Fibroblast of mammary gland (primary cell): ENCODE measurements at regions not wholly inside any gene's neighbourhood (a gene's known extent, or its start where the extent isn't known, plus 50 kb on each side); places are given as distances from the start of the nearest gene placed in this dataset.
"Not testable (repeated sequence)": the region's sequence is repeated elsewhere in the genome, so short reads cannot be mapped to it uniquely, and the experiment has no call there.

ENCODE experiments used
- DNase-seq: peaks from one replicate; pipeline ENCODE4 v3.0.0-alpha.2; 2010; ENCODE audit warnings: low read depth
- H3K4me3 ChIP-seq: 2 replicates; pipeline ENCODE4 v1.5.1; 2011; ENCODE audit warnings: low read depth, mild to moderate bottlenecking, low read length, moderate library complexity; ENCODE audit not compliant: control insufficient read depth

DNA sequence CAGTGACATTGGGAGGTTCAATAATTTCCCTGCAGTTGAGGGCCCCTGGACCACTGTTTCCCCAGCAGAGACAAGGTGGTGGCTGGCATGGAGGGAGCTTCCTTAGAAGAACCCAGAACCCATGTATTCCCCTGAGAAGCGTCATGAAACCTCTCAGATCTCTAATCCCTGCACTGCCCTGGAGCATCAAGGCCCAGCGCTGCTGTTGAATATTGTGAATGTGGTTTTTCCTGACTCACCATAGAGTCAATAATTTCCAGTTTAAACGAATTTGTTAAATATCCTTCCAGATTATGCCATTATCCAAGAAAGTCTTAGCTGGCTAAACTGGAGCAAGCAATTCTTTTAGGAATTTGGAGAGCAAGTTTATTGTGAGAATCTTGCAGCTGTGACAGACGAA lies 333.5 kb downstream of the CACNA1B start:
- not testable (repeated sequence) for DNase-seq, H3K4me3 ChIP-seq

DNA sequence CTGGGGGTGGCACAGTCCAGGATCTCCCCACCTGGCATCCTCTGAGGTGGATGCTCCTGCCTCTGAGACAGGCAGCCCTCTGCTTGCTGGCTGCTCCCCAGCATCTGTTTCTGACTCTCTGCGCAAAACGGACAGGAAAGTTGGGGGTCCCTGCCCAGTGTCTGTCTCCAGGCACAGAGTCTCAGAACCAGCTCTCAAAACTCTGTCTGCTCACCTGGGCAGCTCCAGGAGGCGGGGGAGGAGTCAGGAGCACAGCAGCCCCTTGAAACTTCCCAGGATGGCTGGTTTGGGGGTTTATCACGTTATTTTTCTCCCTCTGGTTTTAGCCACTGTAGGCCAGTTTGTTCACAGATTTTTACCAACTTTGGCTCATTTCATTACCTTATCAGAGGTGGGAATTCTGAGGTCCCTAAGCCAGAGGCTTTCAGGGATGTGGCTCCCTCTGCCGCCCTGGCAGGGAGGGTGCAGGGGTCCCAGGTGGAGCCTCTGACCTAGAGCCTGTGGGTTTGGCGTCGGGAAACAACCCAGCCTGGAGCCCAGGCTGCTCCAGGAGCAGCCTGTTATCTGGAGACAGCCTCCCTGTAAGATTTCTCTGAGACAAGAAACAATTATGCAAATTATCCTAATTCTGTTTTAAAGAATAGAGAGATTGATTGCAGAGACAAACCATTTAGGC lies 334.1 kb downstream of the CACNA1B start:
- H3K4me3 ChIP-seq, DNase-seq: not testable (repeated sequence)

DNA sequence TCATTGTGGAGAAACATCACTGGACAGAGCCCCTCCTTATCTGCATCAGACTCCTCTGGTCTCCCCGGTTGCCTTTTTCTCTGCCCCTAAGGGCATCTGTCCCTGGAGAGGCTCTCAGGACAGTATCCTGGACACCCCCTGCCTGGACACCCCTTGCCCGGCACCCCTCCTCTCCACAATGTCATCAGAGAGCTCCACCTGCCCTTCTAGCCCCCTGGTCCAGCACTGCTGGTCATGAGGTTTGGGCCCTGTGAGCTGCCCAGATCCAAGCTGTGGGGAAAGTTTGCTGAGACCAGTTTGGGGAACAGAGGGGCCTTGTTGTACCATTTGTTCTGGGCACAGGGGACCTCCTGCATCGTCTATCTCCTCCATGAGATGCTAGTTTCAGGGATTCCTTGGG lies 335.2 kb downstream of the CACNA1B start:
- not testable (repeated sequence) for H3K4me3 ChIP-seq, DNase-seq

DNA sequence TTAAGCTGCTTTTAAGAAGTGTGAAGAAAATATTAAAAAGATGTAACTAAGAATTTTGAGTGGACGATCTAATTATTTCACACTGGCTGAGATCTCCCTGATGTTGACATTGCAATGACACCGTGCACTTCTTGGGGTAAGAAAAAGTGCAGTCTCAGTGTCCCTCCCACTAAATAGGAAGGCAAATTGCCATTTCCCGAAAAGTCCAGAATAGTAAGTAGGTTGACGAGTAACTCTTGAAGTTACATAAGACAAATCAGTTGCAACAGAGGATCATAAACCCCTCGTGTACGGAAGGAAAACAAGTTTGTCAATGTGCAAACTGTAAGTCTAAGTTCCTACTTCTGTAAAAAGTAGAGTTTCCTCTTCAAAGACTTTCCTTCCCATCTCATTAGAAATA lies 336.2 kb downstream of the CACNA1B start:
- not testable (repeated sequence) for DNase-seq

DNA sequence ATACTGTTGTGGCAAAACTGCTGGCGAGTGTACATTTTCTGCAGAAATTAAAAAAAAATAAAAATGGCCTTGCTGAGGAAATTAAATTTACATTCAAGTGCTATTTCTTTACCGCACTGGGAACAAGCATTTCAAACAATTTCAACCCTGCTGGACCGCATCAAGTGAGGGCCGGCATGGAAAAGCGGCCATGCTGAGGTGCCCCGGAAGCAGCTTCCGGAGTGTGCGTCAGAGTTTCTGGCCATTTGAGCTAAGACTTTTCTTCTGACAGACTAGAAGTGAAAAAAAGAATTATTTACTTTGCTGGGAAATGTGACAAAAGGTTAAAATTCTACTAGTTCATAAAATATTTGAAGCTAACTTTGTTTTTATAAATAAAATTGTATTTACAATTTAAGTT lies 337.0 kb downstream of the CACNA1B start:
- not testable (repeated sequence) for DNase-seq, H3K4me3 ChIP-seq

More for the DNA sequence above, 336.2 kb downstream of the CACNA1B start:
- not testable (repeated sequence) for H3K4me3 ChIP-seq

DNA sequence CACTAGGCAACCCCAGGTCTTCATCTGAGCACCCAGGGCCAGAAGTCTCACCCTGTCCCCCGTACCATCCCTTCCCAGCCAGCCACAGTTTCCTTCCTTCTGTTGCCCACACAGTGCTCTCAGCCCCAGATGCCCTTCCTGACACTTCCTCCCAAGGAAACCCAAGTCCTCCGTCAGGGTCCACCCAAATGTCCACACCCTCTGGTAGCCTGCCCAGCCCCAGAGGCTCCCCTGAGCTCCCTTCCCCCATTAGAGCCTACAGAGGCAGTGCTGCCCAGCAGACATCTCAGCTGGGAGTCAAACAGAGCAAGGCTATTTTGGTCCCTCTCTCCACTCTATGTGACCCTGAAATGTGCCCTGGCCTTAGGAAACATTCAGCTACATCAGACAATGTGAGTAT lies 338.0 kb downstream of the CACNA1B start:
- DNase-seq, H3K4me3 ChIP-seq: not testable (repeated sequence)

DNA sequence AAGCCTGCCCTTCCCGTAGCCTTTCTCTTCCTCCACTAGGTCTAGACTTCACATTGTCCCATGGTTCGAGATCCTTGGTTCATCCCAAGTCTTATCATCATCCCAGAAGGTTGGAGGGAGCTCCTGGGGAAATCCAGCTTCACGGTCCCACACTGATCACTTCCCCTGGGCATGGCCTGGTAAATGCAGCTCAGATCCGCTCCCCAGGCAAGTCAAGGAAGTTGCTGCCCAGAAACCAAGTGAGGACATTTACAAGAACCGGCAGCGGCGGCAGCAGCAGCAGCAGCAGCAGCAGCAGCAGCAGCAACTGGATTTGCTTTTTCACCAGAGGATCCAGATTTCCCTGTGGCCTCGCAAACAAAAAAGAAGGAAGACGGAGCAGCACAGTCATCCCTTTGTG lies 339.2 kb downstream of the CACNA1B start:
- H3K4me3 ChIP-seq, DNase-seq: not testable (repeated sequence)

DNA sequence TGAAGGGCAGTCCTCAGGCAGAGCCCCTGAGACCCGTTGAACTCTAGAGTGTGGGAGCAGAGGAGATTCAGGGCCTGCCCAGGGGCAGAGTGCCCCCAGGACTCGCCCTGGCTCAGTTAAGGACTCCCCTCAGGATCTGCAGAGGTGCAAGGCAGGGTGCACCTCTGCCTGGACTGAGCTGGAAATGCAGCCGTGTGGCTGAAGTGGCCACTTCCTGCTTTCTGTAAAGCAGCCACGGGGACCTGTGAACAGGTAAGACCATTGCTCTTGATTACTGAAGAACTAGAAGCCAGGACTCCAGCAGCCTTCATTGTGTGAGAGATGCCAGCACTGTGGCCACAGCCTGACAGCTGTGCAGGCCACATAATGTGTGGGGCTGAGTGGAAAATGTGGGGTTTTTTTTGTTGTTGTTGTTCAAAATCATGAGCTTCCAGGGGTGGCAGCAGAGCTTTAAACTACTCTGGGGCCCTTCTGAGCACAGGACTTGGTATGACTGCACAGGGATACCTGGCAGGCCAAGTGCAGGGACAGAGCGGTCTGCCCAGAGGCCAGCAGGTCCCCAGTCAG lies 339.8 kb downstream of the CACNA1B start:
- not testable (repeated sequence) for DNase-seq, H3K4me3 ChIP-seq

DNA sequence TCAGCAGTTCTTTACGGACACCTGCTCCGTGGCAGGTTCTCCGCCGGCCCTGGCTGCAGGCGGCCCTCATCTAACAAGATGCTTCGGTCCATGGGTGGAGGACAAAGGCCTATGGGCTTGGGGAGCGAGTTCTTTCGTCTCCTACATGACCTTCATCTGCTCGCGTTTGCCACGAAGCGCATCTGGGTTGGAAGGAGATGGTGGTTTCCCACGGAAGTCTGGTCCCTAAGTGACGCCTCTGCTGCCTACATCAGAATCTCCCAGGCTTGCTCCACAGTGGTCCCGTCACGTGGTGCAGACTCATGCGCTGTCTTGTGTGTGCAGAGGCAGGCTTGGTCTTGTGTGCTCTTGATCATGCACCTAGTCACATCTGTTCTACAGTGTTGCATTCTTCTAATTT lies 341.7 kb downstream of the CACNA1B start:
- not testable (repeated sequence) for H3K4me3 ChIP-seq, DNase-seq

DNA sequence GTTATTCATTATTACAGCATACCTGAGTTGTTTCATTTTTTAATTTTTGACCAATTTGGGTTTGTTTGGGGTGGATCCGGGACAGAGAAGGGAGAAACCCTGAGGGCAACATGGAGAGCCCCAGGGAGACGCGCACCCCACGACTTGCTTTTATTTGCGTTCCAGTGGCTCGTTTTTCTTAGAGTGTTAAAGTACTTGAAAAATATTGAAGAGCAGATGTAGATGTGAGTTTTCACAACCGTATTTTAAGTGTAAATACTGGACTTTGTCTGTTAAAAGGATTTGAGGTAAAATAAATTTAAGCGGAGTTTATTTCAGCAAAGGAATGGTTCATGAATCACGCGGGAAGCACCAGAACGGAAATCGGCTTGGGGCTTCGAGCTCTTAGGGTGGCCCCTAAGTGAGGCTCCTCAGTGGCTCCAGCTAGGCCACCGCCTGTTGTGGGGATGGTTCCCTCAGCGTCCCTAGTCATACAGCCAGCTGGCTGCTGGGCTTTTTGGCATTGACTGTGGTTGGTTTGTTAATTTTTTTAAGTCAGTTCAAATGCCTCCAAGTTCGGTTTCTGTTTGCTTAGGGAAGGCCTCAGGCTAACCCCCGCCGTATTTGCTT lies 344.0 kb downstream of the CACNA1B start:
- DNase-seq, H3K4me3 ChIP-seq: not testable (repeated sequence)

DNA sequence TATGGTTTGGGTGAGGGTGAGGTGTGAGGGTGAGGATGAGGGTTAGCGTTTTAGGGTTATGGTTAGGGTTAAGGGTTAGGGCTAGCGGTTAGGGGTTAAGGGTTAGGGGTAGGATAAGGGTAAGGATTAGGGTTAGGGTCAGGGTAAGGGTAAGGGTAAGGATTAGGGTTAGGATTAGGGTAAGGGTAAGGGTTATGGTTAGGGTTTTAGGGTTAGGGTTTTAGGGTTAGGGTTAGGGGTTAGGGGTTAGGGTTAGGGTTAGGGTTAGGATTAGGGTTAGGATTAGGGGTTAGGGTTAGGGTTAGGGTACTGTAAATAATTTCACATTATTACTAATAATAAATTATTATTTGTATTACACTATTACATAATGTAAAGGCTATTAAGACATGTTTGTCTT lies 359.5 kb downstream of the CACNA1B start:
- DNase-seq = not testable (repeated sequence)

DNA sequence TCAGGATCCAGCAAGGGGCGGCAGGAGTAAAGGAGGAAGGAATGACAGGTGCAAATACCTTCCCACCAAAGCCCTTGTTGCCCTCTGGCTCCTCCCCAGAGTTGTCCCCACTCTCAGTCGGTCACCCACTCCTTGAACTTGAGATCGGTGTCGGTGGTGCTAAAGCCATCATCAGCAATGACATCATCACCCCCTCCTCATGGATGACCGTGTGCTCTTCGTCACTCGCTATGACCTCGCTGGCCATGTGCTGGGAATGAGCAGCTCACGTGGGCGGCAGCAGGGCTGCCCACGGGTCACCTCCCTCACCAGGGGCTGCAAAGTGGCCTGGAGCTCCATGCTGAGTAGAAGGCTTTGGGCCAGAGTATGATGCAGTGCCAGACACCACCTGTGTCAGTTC lies 405.3 kb downstream of the CACNA1B start:
- H3K4me3 ChIP-seq, DNase-seq: not testable (repeated sequence)

More for the DNA sequence above, 359.5 kb downstream of the CACNA1B start:
- H3K4me3 ChIP-seq = not testable (repeated sequence)
